GM21737 (cell line): ENCODE measurements at regions not wholly inside any gene's neighbourhood (a gene's known extent, or its start where the extent isn't known, plus 50 kb on each side); places are given as distances from the start of the nearest gene placed in this dataset.
A peak's percentile ranks its signal among the peaks of the same experiment; 100 is the strongest.

Source experiments
- ATAC-seq: cut with Tn5 transposase; IDR thresholded peaks from one replicate; pipeline ENCODE4 v1.9.1; 2021; ENCODE audit warnings: mild to moderate bottlenecking, moderate library complexity; ENCODE audit not compliant: unreplicated experiment

GRCh38 chr6:6376845-6377244 lies 56.4 kb upstream of the F13A1 start:
- ATAC-seq = no peak

GRCh38 chr6:6377621-6378020 lies 57.2 kb upstream of the F13A1 start:
- no peak for ATAC-seq

GRCh38 chr6:6379573-6379972 lies 59.1 kb upstream of the F13A1 start:
- no peak for ATAC-seq

GRCh38 chr6:6384520-6384919 lies 64.1 kb upstream of the F13A1 start:
- ATAC-seq = no peak

GRCh38 chr6:6386010-6386409 lies 65.5 kb upstream of the F13A1 start:
- no peak for ATAC-seq

- ATAC-seq = peak; percentile 41
Measured at GRCh38 chr6:6390849-6391602, 70.6 kb upstream of the F13A1 start.

- peak; percentile 62 for ATAC-seq
Measured at GRCh38 chr6:6392214-6393068, 72.0 kb upstream of the F13A1 start.

- peak; percentile 7 for ATAC-seq
Measured at GRCh38 chr6:6393069-6393529, 72.6 kb upstream of the F13A1 start.

- no peak for ATAC-seq
Measured at GRCh38 chr6:6395581-6396197, 75.2 kb upstream of the F13A1 start.

- ATAC-seq = no peak
Measured at GRCh38 chr6:6397842-6398241, 77.4 kb upstream of the F13A1 start.

GRCh38 chr6:6399568-6399967 lies 79.1 kb upstream of the F13A1 start:
- no peak for ATAC-seq

GRCh38 chr6:6401401-6401800 lies 80.9 kb upstream of the F13A1 start:
- ATAC-seq = no peak

- no peak for ATAC-seq
Measured at GRCh38 chr6:6402006-6402405, 81.5 kb upstream of the F13A1 start.

GRCh38 chr6:6402591-6402990 lies 82.1 kb upstream of the F13A1 start:
- no peak for ATAC-seq

GRCh38 chr6:6405031-6405430 lies 84.6 kb upstream of the F13A1 start:
- no peak for ATAC-seq

- ATAC-seq = no peak
Measured at GRCh38 chr6:6405997-6406714, 85.7 kb upstream of the F13A1 start.

GRCh38 chr6:6406715-6407070 lies 86.2 kb upstream of the F13A1 start:
- no peak for ATAC-seq

GRCh38 chr6:6407071-6407741 lies 86.7 kb upstream of the F13A1 start:
- ATAC-seq = peak; percentile 97

GRCh38 chr6:6409397-6410030 lies 89.1 kb upstream of the F13A1 start:
- no peak for ATAC-seq

- ATAC-seq = no peak
Measured at GRCh38 chr6:6411115-6411514, 90.7 kb upstream of the F13A1 start.
